Esophagus squamous epithelium (tissue), 4 donors: ENCODE measurements at regions not wholly inside any gene's neighbourhood (a gene's known extent, or its start where the extent isn't known, plus 50 kb on each side); places are given as distances from the start of the nearest gene placed in this dataset.

Experiments used
- POLR2A ChIP-seq, 4 donors: fragments of 450-650 bp; IDR thresholded peaks; one replicate each; pipeline ENCODE4 v1.6.1; 2017; ENCODE audit warnings: antibody characterized with exemption in 4 of 4, mild to moderate bottlenecking in 4 of 4, moderate library complexity in 3 of 4
- TF ChIP-seq, protein P1 (sequence below), 6 experiments: fragments of 450-650 bp in 4 of 6; fragments of 200-600 bp in 2 of 6; sonication (generic) in 2 of 6; IDR thresholded peaks; one replicate each; pipeline ENCODE4 v1.5.1; 2016 to 2019; ENCODE audit warnings: antibody characterized with exemption in 6 of 6, mild to moderate bottlenecking in 4 of 6, moderate library complexity in 4 of 6

DNA sequence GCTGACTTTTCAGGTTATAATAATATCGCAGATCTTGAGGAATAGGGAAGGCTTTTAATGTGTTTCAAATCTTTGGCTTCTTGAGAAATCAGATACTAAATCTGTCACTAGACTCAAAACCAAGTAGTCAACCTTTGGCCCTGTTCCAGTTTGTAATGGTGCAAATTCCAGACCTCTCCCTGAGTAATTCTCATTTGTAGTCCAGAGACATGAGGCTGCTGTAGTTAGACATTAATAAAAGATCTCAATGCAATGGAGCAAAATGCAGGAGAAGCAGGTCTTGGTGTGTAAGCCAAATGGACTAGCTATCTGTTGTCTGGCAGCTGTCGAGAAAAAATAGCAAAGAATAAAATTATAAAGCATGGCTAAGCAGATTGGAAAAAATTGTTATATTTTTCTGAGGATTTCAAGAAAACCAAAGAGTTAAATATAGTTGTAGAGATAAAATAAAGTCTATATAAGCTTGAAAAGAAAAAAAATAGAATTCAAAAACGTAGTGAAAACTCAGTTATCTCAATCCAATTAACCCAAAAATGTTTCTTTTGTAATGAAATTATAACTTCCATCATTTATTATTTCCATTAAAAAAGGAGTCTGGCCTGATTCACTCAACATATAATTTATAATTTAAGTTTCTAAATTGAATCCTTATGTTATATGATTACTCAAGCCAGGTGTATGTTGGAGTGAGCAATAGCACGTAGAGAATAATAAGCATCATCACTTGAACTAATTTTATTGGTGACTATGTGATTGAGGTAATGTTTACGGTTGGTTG lies 161.5 kb upstream of the ADGRB3 start:
- TF ChIP-seq, protein P1, sequence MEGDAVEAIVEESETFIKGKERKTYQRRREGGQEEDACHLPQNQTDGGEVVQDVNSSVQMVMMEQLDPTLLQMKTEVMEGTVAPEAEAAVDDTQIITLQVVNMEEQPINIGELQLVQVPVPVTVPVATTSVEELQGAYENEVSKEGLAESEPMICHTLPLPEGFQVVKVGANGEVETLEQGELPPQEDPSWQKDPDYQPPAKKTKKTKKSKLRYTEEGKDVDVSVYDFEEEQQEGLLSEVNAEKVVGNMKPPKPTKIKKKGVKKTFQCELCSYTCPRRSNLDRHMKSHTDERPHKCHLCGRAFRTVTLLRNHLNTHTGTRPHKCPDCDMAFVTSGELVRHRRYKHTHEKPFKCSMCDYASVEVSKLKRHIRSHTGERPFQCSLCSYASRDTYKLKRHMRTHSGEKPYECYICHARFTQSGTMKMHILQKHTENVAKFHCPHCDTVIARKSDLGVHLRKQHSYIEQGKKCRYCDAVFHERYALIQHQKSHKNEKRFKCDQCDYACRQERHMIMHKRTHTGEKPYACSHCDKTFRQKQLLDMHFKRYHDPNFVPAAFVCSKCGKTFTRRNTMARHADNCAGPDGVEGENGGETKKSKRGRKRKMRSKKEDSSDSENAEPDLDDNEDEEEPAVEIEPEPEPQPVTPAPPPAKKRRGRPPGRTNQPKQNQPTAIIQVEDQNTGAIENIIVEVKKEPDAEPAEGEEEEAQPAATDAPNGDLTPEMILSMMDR (IDR thresholded peaks at IDR 0.05), result no peak
- no peak for TF ChIP-seq POLR2A (IDR thresholded peaks at IDR 0.05)
